K562 (cell line): ENCODE measurements at regions not wholly inside any gene's neighbourhood (a gene's known extent, or its start where the extent isn't known, plus 50 kb on each side); places are given as distances from the start of the nearest gene placed in this dataset.

Experiments
- ATAC-seq: fragments of 200-7000 bp; cut with Tn5 transposase; 3 replicates; pipeline ENCODE4 v1.9.1; 2020; ENCODE audit warnings: moderate library complexity
- BruUV-seq: library from RNA; stranded (reverse); fragments of 400-500 nt; replicated peaks from 2 replicates; lab custom pipeline; 2021; lab: Mats Ljungman, UMichigan
- CTCF ChIA-PET: fragments of 300-600 bp; formaldehyde crosslinking; extraction: SDS; loops from one replicate; lab custom pipeline; 2021; ENCODE audit warnings: low intra/inter-chr PET ratio; lab: Yijun Ruan, JAX
- POLR2A ChIA-PET: fragments of 300-600, 350-650 bp; sonication (Branson Sonifier 250); formaldehyde crosslinking; extraction: SDS; loops from one replicate; lab custom pipeline; 2021; ENCODE audit warnings: antibody characterized with exemption, inconsistent platforms; lab: Yijun Ruan, JAX
- DNase-seq, 4 experiments: peaks; one replicate each; pipeline versions ENCODE4 v3.0.0 to v3.0.0-alpha.2; 2011 to 2018; ENCODE audit warnings: low spot score in 3 of 4, mixed read lengths in 3 of 4; ENCODE audit errors: extremely low read depth in 1 of 4
- FAIRE-seq: peaks from 2 replicates; lab custom pipeline; 2011; peaks lifted over from hg19 to GRCh38; lab: Jason Lieb, UNC
- H2AFZ ChIP-seq: 2 replicates; pipeline ENCODE4 v1.6.0; 2011; ENCODE audit warnings: low read depth, low read length, control low read depth, inconsistent platforms
- H3K27ac ChIP-seq: fragments of 200-600 bp; 3 replicates; pipeline ENCODE4 v1.8.0; 2011; ENCODE audit warnings: low read depth, mild to moderate bottlenecking, control low read depth, inconsistent platforms, low read length, moderate library complexity, mixed read lengths; ENCODE audit errors: extremely low read depth
- H3K27me3 ChIP-seq, 2 experiments: fragments of 300-600 bp in 1 of 2; 2 replicates in 1 of 2; 3 replicates in 1 of 2; pipeline versions ENCODE4 v1.6.0 to v1.8.0; 2011; ENCODE audit warnings: inconsistent platforms in 2 of 2, low read length in 2 of 2, mild to moderate bottlenecking in 1 of 2, mixed read lengths in 1 of 2, moderate library complexity in 1 of 2; ENCODE audit not compliant: control insufficient read depth in 2 of 2, insufficient read depth in 2 of 2
- H3K36me3 ChIP-seq: fragments of 300-600 bp; 3 replicates; pipeline ENCODE4 v1.8.0; 2011; ENCODE audit warnings: mild to moderate bottlenecking, low read length, inconsistent platforms; ENCODE audit not compliant: control insufficient read depth, insufficient read depth
- H3K4me1 ChIP-seq, 2 experiments: fragments of 200-600 bp in 1 of 2; replicated peaks in 1 of 2; 2 replicates in 1 of 2; 3 replicates in 1 of 2; pipeline versions ENCODE4 v1.5.1 to v1.8.0; 2011; ENCODE audit warnings: inconsistent platforms in 2 of 2, low read length in 2 of 2, mild to moderate bottlenecking in 1 of 2, mixed read lengths in 1 of 2, moderate library complexity in 1 of 2; ENCODE audit not compliant: control insufficient read depth in 2 of 2, insufficient read depth in 2 of 2
- H3K4me2 ChIP-seq: 2 replicates; pipeline ENCODE4 v1.6.1; 2011; ENCODE audit warnings: low read length, control low read depth, inconsistent platforms, mixed read lengths; ENCODE audit not compliant: insufficient read depth
- H3K4me3 ChIP-seq: fragments of 200-600 bp; sonication (generic), shearing (Covaris generic); 2 replicates; pipeline ENCODE4 v1.5.1; 2016; ENCODE audit warnings: control low read depth, inconsistent platforms
- H3K79me2 ChIP-seq: fragments of 200-600 bp; 3 replicates; pipeline ENCODE4 v1.8.0; 2011; ENCODE audit warnings: low read length, inconsistent platforms; ENCODE audit not compliant: control insufficient read depth, insufficient read depth
- H3K9ac ChIP-seq, 2 experiments: 2 replicates each; pipeline versions ENCODE4 v1.6.0 to v1.6.1; 2011; ENCODE audit warnings: low read depth in 2 of 2, low read length in 2 of 2, control low read depth in 1 of 2, inconsistent platforms in 1 of 2, mild to moderate bottlenecking in 1 of 2, mixed read lengths in 1 of 2; ENCODE audit not compliant: insufficient read depth in 1 of 2
- H3K9me1 ChIP-seq: one replicate; pipeline ENCODE4 v1.6.0; 2011; ENCODE audit warnings: inconsistent platforms, mild to moderate bottlenecking, low read length, moderate library complexity; ENCODE audit not compliant: control insufficient read depth, insufficient read depth
- H3K9me3 ChIP-seq: replicated peaks from 2 replicates; pipeline ENCODE4 v1.5.1; 2011; ENCODE audit warnings: low read depth, low read length, inconsistent platforms; ENCODE audit not compliant: control insufficient read depth, insufficient read depth
- H4K20me1 ChIP-seq: replicated peaks from 2 replicates; pipeline ENCODE4 v1.6.1; 2011; ENCODE audit warnings: low read length, inconsistent platforms, mixed read lengths; ENCODE audit not compliant: control insufficient read depth, insufficient read depth
- E2F1 ChIP-seq: sonication (generic); formaldehyde crosslinking; IDR thresholded peaks from 2 replicates; pipeline ENCODE4 v1.8.1; 2023; ENCODE audit warnings: mild to moderate bottlenecking, missing genetic modification reagents, moderate library complexity
- GTF2E2 ChIP-seq: fragments of 200-800 bp; sonication (Bioruptor generic); IDR thresholded peaks from 2 replicates; pipeline ENCODE4 v1.6.1; 2016; ENCODE audit warnings: missing genetic modification characterization, missing compliant biosample characterization
- MAFG ChIP-seq: fragments of 450-650 bp; conservative IDR thresholded peaks from 2 replicates; pipeline ENCODE4 v1.6.1; 2016; ENCODE audit warnings: missing genetic modification characterization, missing compliant biosample characterization
- NFYB ChIP-seq: IDR thresholded peaks from 2 replicates; pipeline ENCODE4 v1.6.1; 2011; ENCODE audit warnings: mild to moderate bottlenecking, moderate library complexity; ENCODE audit not compliant: insufficient read length; ENCODE audit errors: extremely low read depth
- NRF1 ChIP-seq, 2 experiments: fragments of 450-650 bp; IDR thresholded peaks in 1 of 2; conservative IDR thresholded peaks in 1 of 2; 2 replicates each; pipeline ENCODE4 v1.6.1; 2014; ENCODE audit warnings: mild to moderate bottlenecking in 2 of 2
- PHF8 ChIP-seq: fragments of 200-600 bp; sonication (generic); IDR thresholded peaks from 2 replicates; pipeline ENCODE4 v1.6.1; 2012; ENCODE audit warnings: mixed run types, mild to moderate bottlenecking, inconsistent platforms, low read length, moderate library complexity, borderline replicate concordance
- PKNOX1 ChIP-seq: fragments of 450-650 bp; IDR thresholded peaks from 2 replicates; pipeline ENCODE4 v1.6.1; 2016
- RNF219 ChIP-seq: fragments of 250-450 bp; sonication (Bioruptor Pico); IDR thresholded peaks from 2 replicates; pipeline ENCODE4 v1.5.0; 2022; ENCODE audit warnings: mild to moderate bottlenecking
- SRSF1 ChIP-seq: fragments of 200-400 bp; formaldehyde crosslinking; IDR thresholded peaks from 2 replicates; pipeline ENCODE4 v1.6.1; 2017; ENCODE audit warnings: mild to moderate bottlenecking, low read depth, low read length, moderate library complexity
- SUPT5H ChIP-seq: fragments of 450-650 bp; IDR thresholded peaks from 2 replicates; pipeline ENCODE4 v1.6.1; 2016
- TCFL5 ChIP-seq: fragments of 250-450 bp; sonication (Bioruptor Pico); conservative IDR thresholded peaks from 2 replicates; pipeline ENCODE4 v1.6.1; 2021; ENCODE audit warnings: mild to moderate bottlenecking, moderate library complexity, matching md5 sums
- THAP12 ChIP-seq: fragments of 250-450 bp; sonication (Bioruptor Pico); IDR thresholded peaks from 2 replicates; pipeline ENCODE4 v1.9.0; 2021; ENCODE audit warnings: mild to moderate bottlenecking, inconsistent platforms
- ZBTB17 ChIP-seq: fragments of 450-650 bp; formaldehyde crosslinking; IDR thresholded peaks from 2 replicates; pipeline ENCODE4 v1.4.0; 2020; ENCODE audit warnings: mild to moderate bottlenecking
- WGBS: fragments of 100-300 bp; shearing (Covaris generic); methylation state at CpG from one replicate; pipeline ENCODE4 v1.1.6; 2016; ENCODE audit warnings: low coverage, mixed read lengths; ENCODE audit not compliant: insufficient coverage; ENCODE audit errors: missing lambda C conversion rate; 5-methylcytosine and 5-hydroxymethylcytosine counted together
- in situ Hi-C: fragments of 300-500 bp; cut with MboI; formaldehyde crosslinking; loops from 4 replicates; pipeline ENCODE4 v1.15.0; 2018; ENCODE audit warnings: inconsistent platforms, mixed read lengths
- intact Hi-C: fragments of 100-400 bp; cut with micrococcal nuclease; formaldehyde crosslinking; loops from 2 replicates; pipeline ENCODE4 v1.14.2; 2022

GRCh38 chr15:24819680-24820079, 135.1 kb upstream of the SNRPN start (continued):
- TF ChIP-seq RNF219 (no peak), TCFL5 (CRISPR knock-in tag) (no peak), PHF8 (no peak), SUPT5H (no peak), NFYB (no peak)

- Histone ChIP-seq H3K27ac (no peak overlapping the region), H3K36me3 (no peaks in the 10 kb centered on the region), H3K9me1 (no peaks in the 10 kb centered on the region), H3K4me2 (no peak overlapping the region), H3K4me3 (no peak overlapping the region), H3K79me2 (no peaks in the 10 kb centered on the region), H3K9ac (no peak overlapping the region), H2AFZ (no peak overlapping the region), H4K20me1 (no peaks in the 10 kb centered on the region), H3K27me3 (no peaks in the 10 kb centered on the region), H3K4me1 (no peaks in the 10 kb centered on the region), H3K9me3 (no peaks in the 10 kb centered on the region)
- no peak for TF ChIP-seq E2F1 (CRISPR knock-in tag)
- TF ChIP-seq NRF1 (conservative IDR thresholded peaks at IDR 0.05 in 1 of 2, IDR thresholded peaks at IDR 0.05 in 1 of 2), result peak; percentile 55 to 69
- no peak for TF ChIP-seq THAP12 (CRISPR knock-in tag)
- no peak for TF ChIP-seq GTF2E2
- TF ChIP-seq MAFG (tag), result no peak
- no peak for TF ChIP-seq SRSF1
- TF ChIP-seq ZBTB17, result peak; percentile 49; the same call in 1 of the 2 replicates
- peak; percentile 52 for TF ChIP-seq PKNOX1
- intact Hi-C loops, result no loop called here
- ATAC-seq, result no peak
- no TSS peak for BruUV-seq
- 3% methylated on average over 11 of the region's 11 CpGs for WGBS
- CTCF ChIA-PET, result no interaction called here
- POLR2A ChIA-PET, result no interaction called here
- in situ Hi-C loops, result no loop called here
- FAIRE-seq, result no peak
- peak; percentile 8 to 21 (median 13) for DNase-seq
Measured at GRCh38 chr15:24823473-24823872, 131.3 kb upstream of the SNRPN start.
